Nephron (organoid): ENCODE measurements at regions not wholly inside any gene's neighbourhood (a gene's known extent, or its start where the extent isn't known, plus 50 kb on each side); places are given as distances from the start of the nearest gene placed in this dataset.

ENCODE experiments used
- H3K27ac Mint-ChIP-seq, 3 experiments: 2 replicates each; pipeline ENCODE4 v1.8.0; 2020; ENCODE audit warnings: mixed read lengths in 3 of 3, mild to moderate bottlenecking in 2 of 3, moderate library complexity in 1 of 3
- H3K27me3 Mint-ChIP-seq: 2 replicates; pipeline ENCODE4 v1.8.0; 2021; ENCODE audit warnings: low read depth, mild to moderate bottlenecking, moderate library complexity, mixed read lengths
- H3K36me3 Mint-ChIP-seq: 2 replicates; pipeline ENCODE4 v1.8.0; 2020; ENCODE audit warnings: low read depth, mixed read lengths
- H3K4me1 Mint-ChIP-seq: 2 replicates; pipeline ENCODE4 v1.8.0; 2020; ENCODE audit warnings: mixed read lengths
- H3K4me3 Mint-ChIP-seq, 3 experiments: 2 replicates each; pipeline ENCODE4 v1.8.0; 2020; ENCODE audit warnings: mild to moderate bottlenecking in 3 of 3, mixed read lengths in 3 of 3, moderate library complexity in 2 of 3
- H3K9me3 Mint-ChIP-seq: 2 replicates; pipeline ENCODE4 v1.8.0; 2020; ENCODE audit warnings: mixed read lengths
- CTCF ChIP-seq, 3 experiments: fragments of 200-600 bp; sonication (generic); IDR thresholded peaks; one replicate each; pipeline ENCODE4 v1.5.0; 2021; ENCODE audit warnings: antibody characterized with exemption in 3 of 3; ENCODE audit not compliant: unreplicated experiment in 3 of 3

DNA sequence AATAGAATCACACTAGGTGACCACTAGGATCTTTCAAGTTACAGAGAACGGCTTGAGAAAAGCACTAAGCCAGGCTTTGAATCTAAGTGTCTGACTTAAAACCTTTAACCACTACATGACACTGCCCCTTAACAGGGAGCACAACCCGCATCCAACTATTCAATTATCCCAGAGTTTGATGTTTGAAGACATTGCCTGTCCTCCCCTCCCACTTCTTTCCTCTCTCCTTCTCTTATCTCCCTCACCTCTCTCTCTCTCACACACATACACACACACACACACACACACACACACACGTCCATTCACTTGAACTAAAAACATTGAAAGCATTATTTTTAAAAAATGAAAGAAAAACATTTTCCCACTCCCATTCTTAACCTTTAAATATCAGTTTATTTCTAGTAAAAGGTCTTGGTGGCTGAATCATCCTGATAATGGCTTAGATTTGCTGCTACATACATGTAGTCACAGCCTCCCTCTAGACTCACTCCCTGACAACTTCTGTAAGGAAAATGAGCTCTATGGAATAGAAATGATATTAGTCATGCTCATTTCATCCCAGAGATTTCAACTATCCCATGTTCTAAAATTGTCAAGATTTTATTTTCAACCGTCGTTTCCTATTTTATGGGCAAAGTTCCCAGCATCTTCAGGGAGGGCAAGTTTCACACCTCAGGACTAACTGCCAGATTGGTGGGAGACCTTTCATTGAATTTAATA lies 53.5 kb upstream of the RAP1B start:
- TF ChIP-seq CTCF (IDR thresholded peaks at IDR 0.05; ENCODE audit: unreplicated experiment in 3 of 3): no peak

GRCh38 chr12:68559246-68559645 lies 51.5 kb upstream of the RAP1B start:
- no peak for TF ChIP-seq CTCF (IDR thresholded peaks at IDR 0.05; ENCODE audit: unreplicated experiment in 3 of 3)
- Mint-ChIP-seq H3K4me3 (no peak overlapping the region), H3K27me3 (peaks cover 8% of the 10 kb centered on the region), H3K9me3 (no peaks in the 10 kb centered on the region), H3K27ac (no peak overlapping the region), H3K4me1 (peaks cover 12% of the 10 kb centered on the region), H3K36me3 (no peaks in the 10 kb centered on the region)

More for the DNA sequence above, 53.5 kb upstream of the RAP1B start:
- Mint-ChIP-seq H3K36me3 (no peaks in the 10 kb centered on the region), H3K4me3 (no peak overlapping the region), H3K9me3 (no peaks in the 10 kb centered on the region), H3K27ac (peak overlapping the region in 1 of 3 experiments; percentile 24), H3K27me3 (peaks cover 8% of the 10 kb centered on the region), H3K4me1 (peaks cover 12% of the 10 kb centered on the region)

- Mint-ChIP-seq H3K4me1 (peaks cover 16% of the 10 kb centered on the region), H3K36me3 (no peaks in the 10 kb centered on the region), H3K27ac (peak overlapping the region in 2 of 3 experiments; percentile 60 to 80), H3K9me3 (no peaks in the 10 kb centered on the region), H3K4me3 (no peak overlapping the region), H3K27me3 (peaks cover 5% of the 10 kb centered on the region)
- no peak for TF ChIP-seq CTCF (IDR thresholded peaks at IDR 0.05; ENCODE audit: unreplicated experiment in 3 of 3)
Observed at GRCh38 chr12:68559984-68560850, 50.5 kb upstream of the RAP1B start.

DNA sequence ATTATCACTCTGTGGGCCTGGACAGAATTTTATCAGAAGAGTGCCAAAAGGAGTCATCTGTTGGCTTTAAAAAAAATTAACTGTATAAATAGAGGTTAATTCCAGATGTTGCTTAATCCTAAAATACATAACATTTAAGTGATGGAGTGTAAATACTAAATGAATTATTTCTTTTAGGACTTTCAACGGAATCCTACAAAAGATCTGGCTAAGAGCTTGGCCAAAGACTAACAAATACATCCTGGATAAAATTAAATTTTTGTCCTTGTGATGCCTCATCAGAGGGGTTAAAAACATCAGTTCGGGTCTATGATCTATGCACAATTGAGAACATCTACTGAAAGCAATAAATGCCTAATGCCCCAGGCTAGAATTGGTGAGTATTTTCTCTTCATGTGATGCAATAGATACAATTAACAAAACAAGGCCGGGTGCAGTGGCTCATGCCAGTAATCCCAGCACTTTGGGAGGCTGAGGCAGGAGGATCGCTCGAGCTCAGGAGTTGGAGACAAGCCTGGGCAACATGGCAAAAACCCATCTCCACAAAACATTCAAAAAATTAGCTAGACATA lies 49.8 kb upstream of the RAP1B start:
- peaks cover 22% of the 10 kb centered on the region for H3K4me1 Mint-ChIP-seq
- no peak overlapping the region for H3K4me3 Mint-ChIP-seq
- peaks cover 5% of the 10 kb centered on the region for H3K27me3 Mint-ChIP-seq
- H3K27ac Mint-ChIP-seq: peak overlapping the region in 2 of 3 experiments; percentile 60 to 80
- TF ChIP-seq CTCF (IDR thresholded peaks at IDR 0.05; ENCODE audit: unreplicated experiment in 3 of 3): no peak
- no peaks in the 10 kb centered on the region for H3K36me3 Mint-ChIP-seq
- no peaks in the 10 kb centered on the region for H3K9me3 Mint-ChIP-seq
